ENCODE measurements at regions not wholly inside any gene's neighbourhood (a gene's known extent, or its start where the extent isn't known, plus 50 kb on each side); places are given as distances from the start of the nearest gene placed in this dataset.
"Not testable (repeated sequence)": the region's sequence is repeated elsewhere in the genome, so short reads cannot be mapped to it uniquely, and the experiment has no call there.

GRCh38 chr2:234719116-234719716 lies 222.3 kb upstream of the ARL4C start:
- DNase-seq: no peak

- no peak for DNase-seq
Observed at GRCh38 chr2:234716271-234716670, 219.4 kb upstream of the ARL4C start.

GRCh38 chr2:234715671-234716250 lies 218.9 kb upstream of the ARL4C start:
- no peak for DNase-seq

- no peak for DNase-seq
Observed at GRCh38 chr2:234714711-234715110, 217.8 kb upstream of the ARL4C start.

- no peak for DNase-seq
Observed at GRCh38 chr2:234712421-234712935, 215.6 kb upstream of the ARL4C start.

GRCh38 chr2:234711308-234711707 lies 214.4 kb upstream of the ARL4C start:
- DNase-seq: no peak

- DNase-seq: no peak
Observed at GRCh38 chr2:234710587-234710986, 213.7 kb upstream of the ARL4C start.

- DNase-seq: no peak
Observed at GRCh38 chr2:234710066-234710465, 213.2 kb upstream of the ARL4C start.

- DNase-seq: no peak
Observed at GRCh38 chr2:234708717-234709116, 211.8 kb upstream of the ARL4C start.

- DNase-seq: no peak
Observed at GRCh38 chr2:234708091-234708683, 211.3 kb upstream of the ARL4C start.

GRCh38 chr2:234706086-234706485 lies 209.2 kb upstream of the ARL4C start:
- DNase-seq: no peak

- DNase-seq: no peak
Observed at GRCh38 chr2:234705108-234705507, 208.2 kb upstream of the ARL4C start.

GRCh38 chr2:234703258-234703657 lies 206.4 kb upstream of the ARL4C start:
- DNase-seq: no peak

GRCh38 chr2:234702731-234703225 lies 205.9 kb upstream of the ARL4C start:
- no peak for DNase-seq

GRCh38 chr2:234701841-234702240 lies 205.0 kb upstream of the ARL4C start:
- DNase-seq: no peak

GRCh38 chr2:234701421-234701820 lies 204.5 kb upstream of the ARL4C start:
- no peak for DNase-seq

GRCh38 chr2:234699456-234699855 lies 202.6 kb upstream of the ARL4C start:
- DNase-seq: no peak

GRCh38 chr2:234697300-234697876 lies 200.5 kb upstream of the ARL4C start:
- not testable (repeated sequence) for DNase-seq

GRCh38 chr2:234695981-234696380 lies 199.1 kb upstream of the ARL4C start:
- no peak for DNase-seq

- no peak for DNase-seq
Observed at GRCh38 chr2:234694244-234695013, 197.5 kb upstream of the ARL4C start.

- DNase-seq: not testable (repeated sequence)
Observed at GRCh38 chr2:234693681-234694190, 196.9 kb upstream of the ARL4C start.

GRCh38 chr2:234693191-234693590 lies 196.3 kb upstream of the ARL4C start:
- DNase-seq: not testable (repeated sequence)
